ENCODE measurements at regions not wholly inside any gene's neighbourhood (a gene's known extent, or its start where the extent isn't known, plus 50 kb on each side); places are given as distances from the start of the nearest gene placed in this dataset.

GRCh38 chr9:89986190-89986589, 381.4 kb downstream of the GADD45G start:
- no peak for FAIRE-seq

DNA sequence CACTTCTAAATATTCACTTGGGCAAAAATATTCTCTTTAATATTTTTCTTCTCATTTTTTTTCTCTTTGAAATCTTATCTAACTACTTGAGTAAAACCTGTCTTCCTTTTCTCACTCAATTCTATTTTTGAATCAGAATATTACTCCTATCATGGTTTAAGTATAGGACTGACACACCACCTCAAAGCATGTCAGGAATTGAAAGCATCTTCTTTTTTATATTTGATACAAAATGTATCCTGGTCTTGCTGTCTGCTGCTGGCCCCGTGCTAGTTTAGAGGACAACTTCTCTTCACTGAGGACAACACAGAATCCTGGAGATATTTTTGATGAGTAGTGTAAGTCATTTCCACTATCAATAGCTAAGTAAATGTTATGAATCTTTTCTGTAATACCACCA, 383.6 kb downstream of the GADD45G start:
- FAIRE-seq: no peak

DNA sequence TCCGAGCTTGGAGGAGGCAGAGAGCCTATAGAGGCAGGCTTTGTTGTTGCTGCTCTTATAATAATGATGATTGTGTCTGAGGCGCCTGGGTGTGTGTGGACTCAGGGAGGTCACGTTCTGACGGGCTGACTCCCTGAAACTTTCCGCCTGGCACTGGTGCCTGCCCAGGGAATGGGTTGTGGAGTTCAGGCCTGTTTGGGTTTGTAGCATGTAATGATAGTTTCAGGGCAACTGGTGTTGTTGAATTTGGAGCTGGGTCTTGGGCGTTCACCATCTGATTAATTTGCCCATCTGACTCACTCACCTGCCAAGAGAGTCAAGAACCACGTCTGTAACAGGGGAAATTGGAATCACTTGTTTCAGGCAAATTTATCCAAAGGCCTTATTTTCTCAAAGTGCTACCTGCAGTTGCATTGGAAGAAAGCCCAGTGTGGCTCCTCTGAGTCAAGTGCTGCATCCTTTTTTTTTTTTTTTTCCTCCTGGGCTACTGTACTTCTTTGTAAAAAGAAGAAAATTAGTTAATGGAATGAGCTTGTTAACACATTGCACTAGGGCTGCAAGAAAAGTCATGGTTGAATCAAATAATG, 386.5 kb downstream of the GADD45G start:
- FAIRE-seq: no peak

- FAIRE-seq: no peak
Observed at GRCh38 chr9:89992326-89993198, 387.8 kb downstream of the GADD45G start.

DNA sequence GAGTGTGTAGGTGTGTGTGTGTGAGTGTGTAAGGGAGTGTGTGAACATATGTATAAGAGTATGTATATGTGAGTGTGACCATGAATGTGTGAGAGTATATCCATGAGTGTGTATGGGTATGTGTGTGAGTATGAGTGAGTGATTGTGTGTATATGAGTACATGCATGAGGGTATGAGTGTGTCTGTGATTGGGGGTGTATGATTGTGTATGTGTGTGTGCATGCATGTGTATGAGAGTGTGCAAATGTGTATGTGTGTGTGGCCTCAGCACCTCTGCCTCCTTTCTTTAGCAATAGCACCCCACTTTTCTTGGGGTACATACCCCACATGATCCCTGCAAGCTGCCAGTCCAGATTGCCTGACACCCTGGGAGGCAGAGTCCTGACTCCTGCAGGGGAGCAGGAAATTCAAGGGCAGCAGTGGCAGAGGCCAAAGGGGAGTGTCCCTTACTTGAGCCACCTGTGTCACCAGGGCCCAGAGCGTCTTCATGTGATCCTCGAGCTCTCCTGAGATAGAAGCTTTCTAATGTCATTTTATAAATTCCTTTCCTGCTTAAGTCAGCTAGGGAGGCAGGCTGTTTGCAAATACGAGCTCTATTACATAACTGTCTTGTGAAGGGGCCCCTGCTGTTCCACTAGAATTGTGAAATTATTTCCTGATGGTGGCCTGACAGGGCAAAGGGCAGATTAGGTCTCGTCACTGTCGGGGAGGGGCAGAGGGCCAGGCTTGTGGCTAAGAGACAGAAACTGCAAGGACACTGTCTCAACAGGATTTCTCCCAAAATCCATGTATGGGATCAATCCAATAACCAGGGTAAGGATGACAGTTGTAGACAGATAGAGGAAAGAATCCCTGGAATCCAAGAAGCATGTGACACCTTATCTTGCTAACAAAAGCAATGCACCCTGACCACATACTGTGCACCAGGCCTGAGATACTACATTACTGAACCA, 389.1 kb downstream of the GADD45G start:
- no peak for FAIRE-seq

- no peak for FAIRE-seq
Observed at GRCh38 chr9:89994988-89995613, 390.3 kb downstream of the GADD45G start.

- FAIRE-seq: no peak
Observed at GRCh38 chr9:89996116-89996515, 391.3 kb downstream of the GADD45G start.

- FAIRE-seq: no peak
Observed at GRCh38 chr9:89996773-89997172, 392.0 kb downstream of the GADD45G start.

GRCh38 chr9:89998633-89999032, 393.8 kb downstream of the GADD45G start:
- no peak for FAIRE-seq

GRCh38 chr9:89999176-89999533, 394.3 kb downstream of the GADD45G start:
- no peak for FAIRE-seq

GRCh38 chr9:89999534-90000370, 394.9 kb downstream of the GADD45G start:
- no peak for FAIRE-seq

GRCh38 chr9:90000925-90001324, 396.1 kb downstream of the GADD45G start:
- no peak for FAIRE-seq

- FAIRE-seq: no peak
Observed at GRCh38 chr9:90001747-90002146, 396.9 kb downstream of the GADD45G start.

DNA sequence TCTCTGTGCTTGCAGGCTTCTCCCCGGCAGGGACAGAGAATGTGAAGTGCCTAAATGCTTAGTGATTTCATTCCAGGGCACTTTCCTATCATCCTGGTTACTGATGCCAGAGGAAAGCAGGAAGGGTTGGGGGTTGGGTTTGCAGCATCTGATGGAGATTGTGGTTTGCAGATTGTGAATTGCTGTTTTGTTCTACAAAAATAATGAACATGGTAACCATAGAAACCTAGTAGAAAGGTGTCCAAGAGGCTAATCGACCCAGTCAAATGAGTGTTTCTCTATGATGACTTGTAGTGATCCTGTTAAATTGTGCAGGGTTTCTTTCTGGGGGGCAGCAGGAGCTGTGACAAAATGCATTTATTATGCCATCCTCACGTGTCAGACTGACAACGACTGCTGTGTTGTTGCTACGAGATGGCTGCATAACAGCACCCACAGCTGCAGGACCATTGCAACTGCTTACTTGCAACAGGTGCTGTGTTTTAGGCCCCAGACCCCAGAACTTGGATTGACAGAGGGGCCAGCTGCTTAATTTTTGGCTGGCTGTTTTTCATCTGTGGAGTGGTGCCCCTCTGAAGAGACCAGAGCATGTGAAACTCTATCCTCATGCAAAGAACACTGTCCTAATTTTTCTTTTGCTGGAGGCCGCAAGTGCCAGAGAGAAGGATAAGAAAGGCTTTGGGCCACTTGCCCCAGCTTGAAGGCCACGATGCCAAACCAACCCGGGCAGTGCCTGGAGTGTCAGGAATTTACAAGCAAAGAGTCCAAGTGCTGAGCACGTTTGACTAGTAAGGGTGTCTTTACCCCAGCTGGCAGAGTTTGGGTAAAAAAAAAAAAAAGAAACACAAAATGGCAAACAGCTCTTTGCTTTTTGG, 397.8 kb downstream of the GADD45G start:
- FAIRE-seq: no peak

- FAIRE-seq: no peak
Observed at GRCh38 chr9:90005388-90005787, 400.6 kb downstream of the GADD45G start.

DNA sequence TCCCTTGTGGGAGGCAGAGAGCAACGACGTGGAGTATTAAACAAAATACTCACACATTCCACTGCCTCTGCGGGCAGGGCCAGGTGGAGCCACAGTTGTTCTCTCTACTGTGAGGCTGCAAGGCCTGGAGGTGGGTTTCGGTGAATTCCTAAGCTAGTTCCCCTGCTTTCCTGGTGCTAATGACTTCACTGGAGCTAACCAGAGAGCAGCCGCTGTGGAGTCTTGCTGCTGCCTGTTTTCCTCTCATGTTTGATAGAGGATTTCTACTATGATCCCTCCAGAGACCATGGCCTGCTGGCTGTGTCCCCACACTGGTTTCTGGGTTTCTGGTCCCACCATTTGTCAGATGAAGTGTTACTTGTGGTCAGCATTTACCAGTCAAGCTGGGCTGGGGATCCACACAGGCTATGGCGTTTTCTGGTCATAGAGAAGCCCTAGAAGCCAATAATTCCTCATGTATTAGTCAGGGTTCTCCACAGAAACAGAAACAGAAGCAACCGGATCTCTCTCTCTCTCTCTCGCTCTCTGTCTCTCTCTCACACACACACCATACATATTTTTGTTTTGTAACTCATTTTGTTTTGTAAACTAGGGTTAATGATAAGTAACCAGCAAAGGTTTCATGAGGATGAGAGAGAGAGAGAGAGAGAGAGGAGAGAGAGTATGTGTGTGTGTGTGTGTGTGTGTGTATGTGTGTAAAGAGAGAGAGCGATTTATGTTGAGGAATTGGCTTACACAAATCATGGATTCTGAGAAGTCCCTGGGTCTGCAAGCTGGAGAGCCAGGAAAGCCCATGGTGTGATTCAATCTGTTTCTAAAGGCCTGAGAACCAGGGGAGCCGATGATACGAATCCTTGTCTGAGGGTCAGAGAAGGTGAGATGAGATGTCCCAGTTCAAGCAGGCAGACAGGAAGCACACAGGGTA, 403.0 kb downstream of the GADD45G start:
- no peak for FAIRE-seq

GRCh38 chr9:90009447-90009846, 404.6 kb downstream of the GADD45G start:
- no peak for FAIRE-seq

DNA sequence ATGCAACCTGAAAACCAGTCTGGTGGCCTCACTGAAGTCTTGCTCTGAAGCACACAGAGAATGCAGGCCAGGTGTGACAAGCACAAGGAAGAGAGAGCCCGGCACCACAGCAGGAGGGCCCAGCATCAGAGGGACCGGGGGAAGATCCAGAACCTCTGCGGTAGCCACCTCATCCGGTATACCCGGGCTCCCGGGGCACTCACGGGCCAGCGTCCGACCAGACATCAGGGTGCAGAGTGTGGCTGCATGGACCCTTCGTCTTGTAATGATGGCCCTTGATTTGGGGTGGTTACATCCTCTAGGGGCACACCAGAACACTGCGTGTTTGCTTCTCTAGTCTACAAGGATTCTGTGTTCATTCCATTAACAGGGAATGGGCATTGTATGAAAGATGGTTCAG, 406.0 kb downstream of the GADD45G start:
- FAIRE-seq: no peak

DNA sequence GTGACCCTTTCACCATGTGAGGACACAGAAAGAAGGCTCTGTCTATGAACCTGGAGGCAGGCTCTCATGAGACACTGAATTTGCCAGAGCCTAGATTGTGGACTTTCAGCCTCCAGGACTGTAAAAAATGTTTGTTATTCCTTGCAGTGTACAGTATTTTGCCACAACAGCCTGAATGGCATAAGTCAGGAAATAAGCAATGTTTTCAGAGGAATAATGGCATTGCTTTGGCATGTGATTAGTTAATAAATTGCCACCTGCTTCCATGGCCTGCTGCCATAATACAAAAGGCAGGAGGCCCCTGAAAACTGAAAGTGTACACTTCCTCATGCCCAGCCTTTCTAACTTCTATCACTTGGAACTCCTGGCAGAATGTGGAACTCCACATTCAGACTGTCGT, 408.1 kb downstream of the GADD45G start:
- FAIRE-seq: no peak

- FAIRE-seq: no peak
Observed at GRCh38 chr9:90013778-90014177, 409.0 kb downstream of the GADD45G start.
